Epithelial cell of proximal tubule (primary cell): ENCODE measurements at regions not wholly inside any gene's neighbourhood (a gene's known extent, or its start where the extent isn't known, plus 50 kb on each side); places are given as distances from the start of the nearest gene placed in this dataset.

Source experiments
- DNase-seq: peaks from one replicate; pipeline ENCODE4 v3.0.0-alpha.2; 2011; ENCODE audit warnings: low read depth
- H3K4me3 ChIP-seq: 2 replicates; pipeline ENCODE4 v1.5.1; 2011; ENCODE audit warnings: low read depth, mild to moderate bottlenecking, low read length
- TF ChIP-seq, protein P1 (sequence below): conservative IDR thresholded peaks from 2 replicates; pipeline ENCODE4 v1.5.1; 2012; ENCODE audit warnings: low read depth, mild to moderate bottlenecking, low read length

DNA sequence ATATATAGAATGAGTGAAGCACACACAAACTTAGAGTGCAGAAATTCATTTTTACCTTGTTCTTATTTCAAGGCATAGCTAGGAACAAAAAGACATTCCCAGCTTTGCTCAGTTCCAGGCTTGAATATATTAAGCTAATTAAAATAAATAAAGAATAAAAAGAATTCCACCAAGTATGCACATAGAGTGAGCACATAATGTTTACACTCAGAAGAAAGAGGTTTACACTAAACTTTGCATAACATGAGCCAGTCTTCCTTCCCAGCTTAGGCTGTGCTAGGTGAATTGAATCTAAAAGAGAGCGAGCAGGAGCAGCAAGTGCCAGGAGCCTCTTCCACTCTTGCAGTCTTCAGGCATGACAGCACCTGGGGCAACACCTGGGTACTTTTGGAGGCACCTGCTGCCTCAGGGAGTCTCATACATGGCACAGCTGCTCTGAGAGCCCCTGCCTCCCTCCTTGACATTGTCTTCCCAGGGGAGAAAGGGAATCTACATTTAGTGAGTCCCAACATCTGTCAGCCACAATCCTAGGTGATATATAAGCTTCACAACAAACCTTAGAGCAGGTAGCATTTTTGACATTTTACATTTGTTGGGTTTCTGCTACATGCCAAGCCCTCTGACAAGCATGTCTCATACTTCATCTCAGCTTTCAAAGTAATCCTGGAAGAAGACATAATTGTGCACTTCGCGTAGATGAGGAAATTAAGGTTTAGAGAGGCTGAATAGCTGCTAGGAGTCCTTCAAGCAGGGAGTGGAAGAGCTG is 732.7 kb upstream of the TENM4 start:
- DNase-seq: no peak
- no peak overlapping the region for H3K4me3 ChIP-seq
- TF ChIP-seq, protein P1, sequence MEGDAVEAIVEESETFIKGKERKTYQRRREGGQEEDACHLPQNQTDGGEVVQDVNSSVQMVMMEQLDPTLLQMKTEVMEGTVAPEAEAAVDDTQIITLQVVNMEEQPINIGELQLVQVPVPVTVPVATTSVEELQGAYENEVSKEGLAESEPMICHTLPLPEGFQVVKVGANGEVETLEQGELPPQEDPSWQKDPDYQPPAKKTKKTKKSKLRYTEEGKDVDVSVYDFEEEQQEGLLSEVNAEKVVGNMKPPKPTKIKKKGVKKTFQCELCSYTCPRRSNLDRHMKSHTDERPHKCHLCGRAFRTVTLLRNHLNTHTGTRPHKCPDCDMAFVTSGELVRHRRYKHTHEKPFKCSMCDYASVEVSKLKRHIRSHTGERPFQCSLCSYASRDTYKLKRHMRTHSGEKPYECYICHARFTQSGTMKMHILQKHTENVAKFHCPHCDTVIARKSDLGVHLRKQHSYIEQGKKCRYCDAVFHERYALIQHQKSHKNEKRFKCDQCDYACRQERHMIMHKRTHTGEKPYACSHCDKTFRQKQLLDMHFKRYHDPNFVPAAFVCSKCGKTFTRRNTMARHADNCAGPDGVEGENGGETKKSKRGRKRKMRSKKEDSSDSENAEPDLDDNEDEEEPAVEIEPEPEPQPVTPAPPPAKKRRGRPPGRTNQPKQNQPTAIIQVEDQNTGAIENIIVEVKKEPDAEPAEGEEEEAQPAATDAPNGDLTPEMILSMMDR: no peak

DNA sequence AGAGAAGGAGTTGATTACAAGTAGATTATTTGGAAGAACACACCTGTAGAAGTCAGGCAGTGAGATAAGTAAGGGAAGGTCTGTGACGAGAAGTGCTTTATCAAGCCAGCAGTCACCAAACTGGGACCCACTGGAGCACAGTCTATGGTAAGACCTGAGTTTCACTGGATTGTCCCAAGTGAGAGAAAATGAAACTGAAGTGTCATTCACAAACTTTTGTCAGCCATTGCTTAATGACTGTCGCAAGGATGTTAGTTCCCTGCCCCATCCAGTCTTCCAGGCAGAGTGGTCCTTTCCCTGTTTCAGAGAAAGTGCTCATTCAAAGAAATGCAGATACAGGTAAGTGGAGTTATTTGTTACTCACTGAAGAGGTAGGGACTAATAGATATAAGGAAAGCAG is 728.0 kb upstream of the TENM4 start:
- H3K4me3 ChIP-seq: no peak overlapping the region
- DNase-seq: no peak
- TF ChIP-seq, protein P1: no peak

DNA sequence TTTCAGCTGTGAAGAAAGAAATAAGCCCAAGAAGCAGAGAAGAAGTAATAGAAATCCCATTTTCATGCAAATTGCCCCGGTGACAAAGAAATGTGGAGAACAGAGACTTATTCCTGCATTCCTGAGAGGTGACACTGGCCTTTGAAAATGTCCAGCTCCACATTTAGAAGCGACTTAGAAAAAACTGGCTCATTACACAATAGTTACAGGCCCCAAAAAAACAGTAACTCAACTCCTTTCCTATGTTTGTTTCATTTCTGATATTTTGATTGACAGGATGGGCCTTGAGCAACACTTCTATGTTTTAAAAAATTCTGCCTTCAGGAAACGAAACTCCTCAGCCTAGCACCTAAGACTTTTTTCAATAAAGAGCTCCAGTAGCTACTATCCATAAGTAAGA is 726.9 kb upstream of the TENM4 start:
- TF ChIP-seq, protein P1: no peak
- no peak overlapping the region for H3K4me3 ChIP-seq
- DNase-seq: no peak

DNA sequence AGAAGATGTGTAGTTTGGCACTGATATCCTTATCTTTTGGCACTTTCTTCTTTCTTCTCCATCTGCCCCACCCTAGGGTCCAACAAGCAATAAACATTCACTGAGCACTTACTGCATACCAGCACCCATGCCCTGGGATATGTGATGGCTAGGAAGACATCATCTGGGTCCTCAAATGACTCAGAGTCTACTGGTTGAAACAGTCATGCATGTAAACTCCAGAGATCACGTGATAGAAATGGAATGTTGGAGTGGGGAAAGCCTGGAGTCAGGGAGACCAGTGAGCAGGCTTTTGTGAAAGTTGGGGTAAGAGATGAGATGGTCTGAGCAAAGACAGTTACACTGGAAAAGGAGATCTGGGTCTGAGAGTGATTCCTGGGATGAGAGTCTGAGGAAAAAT is 724.9 kb upstream of the TENM4 start:
- TF ChIP-seq, protein P1: no peak
- H3K4me3 ChIP-seq: no peak overlapping the region
- DNase-seq: no peak

DNA sequence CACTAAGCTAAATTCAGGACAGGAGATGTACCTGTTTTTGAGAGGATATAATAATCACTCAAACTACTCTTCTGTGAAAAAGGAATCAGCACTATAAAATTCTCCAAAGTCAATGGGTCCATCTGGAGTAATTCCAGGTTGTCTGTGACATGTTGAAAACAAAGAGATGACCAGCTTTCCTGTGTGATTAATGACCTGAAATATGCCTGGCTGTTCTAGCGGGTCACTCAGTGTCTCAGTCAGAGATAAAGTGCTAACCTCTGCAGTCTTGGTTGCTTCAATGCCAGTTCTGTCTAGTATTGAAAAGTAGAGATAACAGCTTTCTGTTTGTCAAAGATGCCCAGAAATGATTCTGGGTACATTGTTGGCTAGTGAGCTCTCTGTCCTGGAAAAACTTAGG is 722.6 kb upstream of the TENM4 start:
- no peak for DNase-seq
- H3K4me3 ChIP-seq: no peak overlapping the region
- TF ChIP-seq, protein P1: no peak

DNA sequence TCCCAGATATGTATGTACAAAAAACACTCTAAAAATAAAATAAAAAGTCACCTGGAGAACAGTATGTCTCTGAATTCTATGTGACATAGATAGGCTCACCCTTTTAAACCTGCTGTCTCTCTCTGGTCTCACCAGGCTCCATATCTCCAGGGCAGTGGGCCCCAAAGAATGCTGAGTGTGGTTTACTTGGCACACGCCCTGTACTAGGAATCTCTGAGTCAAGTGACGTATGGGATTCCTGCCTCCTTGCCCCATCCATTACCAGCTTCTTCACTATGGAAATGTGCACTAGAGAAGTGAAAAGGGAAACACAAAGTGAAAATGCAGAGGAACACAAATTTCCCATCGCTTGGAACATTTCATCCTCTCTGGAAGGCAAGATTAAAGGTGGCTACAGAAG is 722.2 kb upstream of the TENM4 start:
- DNase-seq: no peak
- TF ChIP-seq, protein P1: no peak
- no peak overlapping the region for H3K4me3 ChIP-seq

DNA sequence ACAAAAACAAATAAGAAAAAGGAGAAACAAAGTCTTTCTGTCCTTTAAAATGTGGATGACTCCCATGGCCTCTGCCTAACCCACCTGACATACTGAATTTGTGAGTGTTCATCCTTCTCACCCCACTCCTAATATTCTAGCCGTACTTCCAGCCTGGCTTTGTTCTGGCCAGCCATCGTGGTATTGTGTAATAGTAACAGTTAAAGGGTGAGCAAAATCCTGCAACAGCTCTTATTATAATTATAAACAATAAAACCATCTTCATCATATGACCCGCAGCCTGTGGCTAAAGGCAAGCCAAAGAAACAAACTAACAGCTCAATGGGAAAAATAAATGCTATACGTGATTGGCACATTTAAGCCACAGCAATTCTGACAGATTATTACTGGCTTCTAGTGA is 721.6 kb upstream of the TENM4 start:
- H3K4me3 ChIP-seq: no peak overlapping the region
- DNase-seq: no peak
- TF ChIP-seq, protein P1: no peak
